Effector memory CD4-positive, alpha-beta T cell (primary cell): ENCODE measurements at regions not wholly inside any gene's neighbourhood (a gene's known extent, or its start where the extent isn't known, plus 50 kb on each side); places are given as distances from the start of the nearest gene placed in this dataset.

Experiments used
- DNase-seq, 3 donors: peaks; one replicate each; pipeline ENCODE4 v3.0.0-alpha.2; 2020
- H3K27ac ChIP-seq: 2 replicates; pipeline ENCODE4 v1.7.0; 2013; ENCODE audit warnings: mild to moderate bottlenecking, low read length, moderate library complexity; ENCODE audit not compliant: insufficient read depth, poor library complexity, severe bottlenecking
- H3K27me3 ChIP-seq: replicated peaks from 2 replicates; pipeline ENCODE4 v1.7.0; 2013; ENCODE audit warnings: mild to moderate bottlenecking, low read length; ENCODE audit not compliant: insufficient read depth, control insufficient read depth, poor library complexity, severe bottlenecking
- H3K36me3 ChIP-seq: 2 replicates; pipeline ENCODE4 v1.7.0; 2013; ENCODE audit warnings: mild to moderate bottlenecking, low read length, moderate library complexity; ENCODE audit not compliant: control insufficient read depth, insufficient read depth
- H3K4me1 ChIP-seq: 2 replicates; pipeline ENCODE4 v1.7.0; 2013; ENCODE audit warnings: low read length, mild to moderate bottlenecking; ENCODE audit not compliant: control insufficient read depth, insufficient read depth, poor library complexity, severe bottlenecking
- H3K4me3 ChIP-seq: 2 replicates; pipeline ENCODE4 v1.7.0; 2013; ENCODE audit warnings: low read length, low read depth, mild to moderate bottlenecking; ENCODE audit not compliant: insufficient read depth, poor library complexity, severe bottlenecking
- H3K9me3 ChIP-seq: 2 replicates; pipeline ENCODE4 v1.7.0; 2013; ENCODE audit warnings: mild to moderate bottlenecking, low read length, moderate library complexity; ENCODE audit not compliant: control insufficient read depth

- Histone ChIP-seq H3K27ac (no peak overlapping the region), H3K27me3 (no peaks in the 10 kb centered on the region), H3K9me3 (no peaks in the 10 kb centered on the region), H3K36me3 (no peaks in the 10 kb centered on the region), H3K4me3 (no peak overlapping the region), H3K4me1 (no peaks in the 10 kb centered on the region)
- no peak for DNase-seq
These were observed 276.9 kb upstream of the SKOR2 start for GRCh38 chr18:47528343-47528742.

GRCh38 chr18:47526147-47526546 is 274.7 kb upstream of the SKOR2 start:
- no peak for DNase-seq
- Histone ChIP-seq H3K4me3 (no peak overlapping the region), H3K27ac (no peak overlapping the region), H3K9me3 (no peaks in the 10 kb centered on the region), H3K27me3 (no peaks in the 10 kb centered on the region), H3K4me1 (no peaks in the 10 kb centered on the region), H3K36me3 (no peaks in the 10 kb centered on the region)

GRCh38 chr18:47522359-47522758 is 270.9 kb upstream of the SKOR2 start:
- H3K27ac ChIP-seq, result no peak overlapping the region
- H3K36me3 ChIP-seq, result no peaks in the 10 kb centered on the region
- no peak for DNase-seq
- no peaks in the 10 kb centered on the region for H3K9me3 ChIP-seq
- no peaks in the 10 kb centered on the region for H3K27me3 ChIP-seq
- H3K4me3 ChIP-seq, result no peak overlapping the region
- H3K4me1 ChIP-seq, result no peaks in the 10 kb centered on the region

GRCh38 chr18:47520263-47520662 is 268.8 kb upstream of the SKOR2 start:
- H3K27me3 ChIP-seq, result no peaks in the 10 kb centered on the region
- DNase-seq, result no peak
- H3K9me3 ChIP-seq, result no peaks in the 10 kb centered on the region
- no peak overlapping the region for H3K27ac ChIP-seq
- H3K4me3 ChIP-seq, result no peak overlapping the region
- H3K4me1 ChIP-seq, result no peaks in the 10 kb centered on the region
- H3K36me3 ChIP-seq, result no peaks in the 10 kb centered on the region

GRCh38 chr18:47519706-47520105 is 268.2 kb upstream of the SKOR2 start:
- no peak for DNase-seq
- H3K36me3 ChIP-seq, result no peaks in the 10 kb centered on the region
- no peak overlapping the region for H3K4me3 ChIP-seq
- H3K27me3 ChIP-seq, result no peaks in the 10 kb centered on the region
- H3K9me3 ChIP-seq, result no peaks in the 10 kb centered on the region
- H3K4me1 ChIP-seq, result no peaks in the 10 kb centered on the region
- no peak overlapping the region for H3K27ac ChIP-seq

GRCh38 chr18:47519277-47519676 is 267.8 kb upstream of the SKOR2 start:
- Histone ChIP-seq H3K27ac (no peak overlapping the region), H3K4me1 (no peaks in the 10 kb centered on the region), H3K27me3 (no peaks in the 10 kb centered on the region), H3K36me3 (no peaks in the 10 kb centered on the region), H3K9me3 (no peaks in the 10 kb centered on the region), H3K4me3 (no peak overlapping the region)
- DNase-seq, result no peak

- DNase-seq, result no peak
- no peak overlapping the region for H3K4me3 ChIP-seq
- no peaks in the 10 kb centered on the region for H3K27me3 ChIP-seq
- H3K27ac ChIP-seq, result no peak overlapping the region
- no peaks in the 10 kb centered on the region for H3K4me1 ChIP-seq
- no peaks in the 10 kb centered on the region for H3K9me3 ChIP-seq
- H3K36me3 ChIP-seq, result no peaks in the 10 kb centered on the region
These were observed 262.2 kb upstream of the SKOR2 start for GRCh38 chr18:47513614-47514013.

GRCh38 chr18:47512726-47513435 is 261.4 kb upstream of the SKOR2 start:
- H3K4me3 ChIP-seq, result no peak overlapping the region
- no peak for DNase-seq
- no peaks in the 10 kb centered on the region for H3K4me1 ChIP-seq
- no peaks in the 10 kb centered on the region for H3K9me3 ChIP-seq
- H3K36me3 ChIP-seq, result no peaks in the 10 kb centered on the region
- no peaks in the 10 kb centered on the region for H3K27me3 ChIP-seq
- no peak overlapping the region for H3K27ac ChIP-seq

- H3K27me3 ChIP-seq, result no peaks in the 10 kb centered on the region
- H3K36me3 ChIP-seq, result no peaks in the 10 kb centered on the region
- H3K9me3 ChIP-seq, result no peaks in the 10 kb centered on the region
- DNase-seq, result no peak
- H3K27ac ChIP-seq, result no peak overlapping the region
- no peaks in the 10 kb centered on the region for H3K4me1 ChIP-seq
- no peak overlapping the region for H3K4me3 ChIP-seq
These were observed 260.6 kb upstream of the SKOR2 start for GRCh38 chr18:47512056-47512455.

- H3K9me3 ChIP-seq, result no peaks in the 10 kb centered on the region
- DNase-seq, result no peak
- H3K4me1 ChIP-seq, result no peaks in the 10 kb centered on the region
- no peak overlapping the region for H3K27ac ChIP-seq
- H3K27me3 ChIP-seq, result no peaks in the 10 kb centered on the region
- no peaks in the 10 kb centered on the region for H3K36me3 ChIP-seq
- no peak overlapping the region for H3K4me3 ChIP-seq
These were observed 259.4 kb upstream of the SKOR2 start for GRCh38 chr18:47510831-47511230.
